GM23338 (cell line): ENCODE measurements at regions not wholly inside any gene's neighbourhood (a gene's known extent, or its start where the extent isn't known, plus 50 kb on each side); places are given as distances from the start of the nearest gene placed in this dataset.
A peak's percentile ranks its signal among the peaks of the same experiment; 100 is the strongest.

Experiments
- ATAC-seq: fragments of 200-7000 bp; cut with Tn5 transposase; 3 replicates; pipeline ENCODE4 v1.9.1; 2020
- DNase-seq: peaks from one replicate; pipeline ENCODE4 v3.0.0-alpha.2; 2015; ENCODE audit warnings: low spot score
- H2AFZ ChIP-seq: fragments of 200-600 bp; sonication (generic); 2 replicates; pipeline ENCODE4 v1.8.0; 2016; ENCODE audit warnings: antibody characterized with exemption, mild to moderate bottlenecking, moderate library complexity
- H3F3A ChIP-seq: fragments of 200-600 bp; sonication (generic); replicated peaks from 2 replicates; pipeline ENCODE4 v1.8.0; 2017; ENCODE audit warnings: antibody characterized with exemption, mixed run types, low read depth
- H3K27ac ChIP-seq: fragments of 200-600 bp; sonication (generic); 2 replicates; pipeline ENCODE4 v1.6.1; 2016; ENCODE audit warnings: low read depth
- H3K27me3 ChIP-seq: fragments of 200-600 bp; sonication (generic); 2 replicates; pipeline ENCODE4 v1.8.0; 2016; ENCODE audit warnings: mild to moderate bottlenecking, mixed run types, moderate library complexity; ENCODE audit not compliant: insufficient read depth
- H3K36me3 ChIP-seq: fragments of 200-600 bp; sonication (generic); 2 replicates; pipeline ENCODE4 v1.8.0; 2016; ENCODE audit warnings: mild to moderate bottlenecking; ENCODE audit not compliant: insufficient read depth
- H3K4me1 ChIP-seq: fragments of 200-600 bp; sonication (generic); 2 replicates; pipeline ENCODE4 v1.8.0; 2016; ENCODE audit warnings: mild to moderate bottlenecking, moderate library complexity; ENCODE audit not compliant: insufficient read depth
- H3K4me2 ChIP-seq: fragments of 200-600 bp; sonication (generic); 2 replicates; pipeline ENCODE4 v1.7.1; 2017; ENCODE audit warnings: mixed run types
- H3K4me3 ChIP-seq: fragments of 200-600 bp; sonication (generic); 2 replicates; pipeline ENCODE4 v1.6.1; 2016; ENCODE audit warnings: mixed run types
- H3K79me2 ChIP-seq: fragments of 200-600 bp; sonication (generic); replicated peaks from 2 replicates; pipeline ENCODE4 v1.8.0; 2017; ENCODE audit warnings: mild to moderate bottlenecking; ENCODE audit not compliant: insufficient read depth
- H3K9me2 ChIP-seq: fragments of 200-600 bp; sonication (generic); 2 replicates; pipeline ENCODE4 v1.8.0; 2017; ENCODE audit not compliant: insufficient read depth
- H4K20me1 ChIP-seq: fragments of 200-600 bp; sonication (generic); replicated peaks from 2 replicates; pipeline ENCODE4 v1.8.0; 2017; ENCODE audit warnings: mild to moderate bottlenecking; ENCODE audit not compliant: insufficient read depth
- H3K27ac Mint-ChIP-seq: 2 replicates; pipeline ENCODE4 v1.8.0; 2020; ENCODE audit warnings: inconsistent platforms, mild to moderate bottlenecking, moderate library complexity, mixed read lengths
- H3K27me3 Mint-ChIP-seq: 3 replicates; pipeline ENCODE4 v1.8.0; 2022; ENCODE audit warnings: low read depth, mild to moderate bottlenecking, moderate library complexity, mixed read lengths, inconsistent platforms; ENCODE audit not compliant: insufficient read depth, poor library complexity
- H3K36me3 Mint-ChIP-seq: 3 replicates; pipeline ENCODE4 v1.8.0; 2021; ENCODE audit warnings: low read depth, mild to moderate bottlenecking, inconsistent platforms, moderate library complexity, mixed read lengths
- H3K4me1 Mint-ChIP-seq: 3 replicates; pipeline ENCODE4 v1.8.0; 2020; ENCODE audit warnings: mild to moderate bottlenecking, inconsistent platforms, mixed read lengths
- H3K4me3 Mint-ChIP-seq: 3 replicates; pipeline ENCODE4 v1.8.0; 2021; ENCODE audit warnings: moderate library complexity, mild to moderate bottlenecking, inconsistent platforms, mixed read lengths
- H3K9me3 Mint-ChIP-seq: 3 replicates; pipeline ENCODE4 v1.8.0; 2020; ENCODE audit warnings: moderate library complexity, mild to moderate bottlenecking, inconsistent platforms, mixed read lengths
- CREB1 ChIP-seq: fragments of 250-450 bp; sonication (Bioruptor Pico); IDR thresholded peaks from 2 replicates; pipeline ENCODE4 v1.5.0; 2020; ENCODE audit warnings: low read depth, mild to moderate bottlenecking, moderate library complexity
- CTCF ChIP-seq, 2 experiments: fragments of 200-600 bp in 1 of 2; sonication (generic) in 1 of 2; conservative IDR thresholded peaks; 2 replicates each; pipeline versions ENCODE4 v1.5.1 to v1.6.1; 2016 to 2017; ENCODE audit warnings: antibody characterized with exemption in 2 of 2, low read depth in 2 of 2, mild to moderate bottlenecking in 2 of 2, moderate library complexity in 1 of 2
- ETS1 ChIP-seq: IDR thresholded peaks from 2 replicates; pipeline ENCODE4 v1.6.1; 2016; ENCODE audit warnings: antibody characterized with exemption
- EZH2 ChIP-seq: fragments of 200-600 bp; sonication (generic); IDR thresholded peaks from one replicate; pipeline ENCODE4 v1.8.0; 2017; ENCODE audit warnings: antibody characterized with exemption, mild to moderate bottlenecking, low read depth; ENCODE audit not compliant: unreplicated experiment
- EZH2phosphoT487 ChIP-seq: fragments of 200-600 bp; sonication (generic); IDR thresholded peaks from one replicate; pipeline ENCODE4 v1.8.1; 2018; ENCODE audit warnings: antibody characterized with exemption; ENCODE audit not compliant: unreplicated experiment
- JUNB ChIP-seq: IDR thresholded peaks from one replicate; pipeline ENCODE4 v1.6.1; 2016; ENCODE audit warnings: antibody characterized with exemption; ENCODE audit not compliant: unreplicated experiment
- NANOG ChIP-seq: IDR thresholded peaks from 2 replicates; pipeline ENCODE4 v1.6.1; 2016; ENCODE audit warnings: antibody characterized with exemption, borderline replicate concordance
- POLR2AphosphoS5 ChIP-seq: IDR thresholded peaks from 2 replicates; pipeline ENCODE4 v1.6.1; 2016; ENCODE audit warnings: antibody characterized with exemption, low read depth
- REST ChIP-seq: IDR thresholded peaks from one replicate; pipeline ENCODE4 v1.6.1; 2018; ENCODE audit warnings: antibody characterized with exemption; ENCODE audit not compliant: unreplicated experiment
- STAT1 ChIP-seq: IDR thresholded peaks from one replicate; pipeline ENCODE4 v1.6.1; 2016; ENCODE audit warnings: antibody characterized with exemption; ENCODE audit not compliant: unreplicated experiment
- ZNF114 ChIP-seq: fragments of 250-450 bp; sonication (Bioruptor Pico); IDR thresholded peaks from 2 replicates; pipeline ENCODE4 v1.5.0; 2020; ENCODE audit warnings: mild to moderate bottlenecking, moderate library complexity
- ZNF331 ChIP-seq: fragments of 250-450 bp; sonication (Bioruptor Pico); IDR thresholded peaks from 2 replicates; pipeline ENCODE4 v1.5.0; 2020; ENCODE audit warnings: low read depth, mild to moderate bottlenecking, moderate library complexity
- ZNF462 ChIP-seq: fragments of 250-450 bp; sonication (Bioruptor Pico); IDR thresholded peaks from 2 replicates; pipeline ENCODE4 v1.5.0; 2020; ENCODE audit warnings: mild to moderate bottlenecking, moderate library complexity

GRCh38 chr5:104045987-104046386, 483.4 kb upstream of the NUDT12 start:
- Mint-ChIP-seq H3K36me3 (no peaks in the 10 kb centered on the region), H3K27me3 (no peaks in the 10 kb centered on the region), H3K9me3 (peaks cover 4% of the 10 kb centered on the region; the same call in 1 of the 3 replicates), H3K4me3 (no peak overlapping the region), H3K27ac (no peak overlapping the region), H3K4me1 (peaks cover 3% of the 10 kb centered on the region)
- no peaks in the 10 kb centered on the region for H4K20me1 ChIP-seq
- no peak overlapping the region for H3K4me3 ChIP-seq
- ATAC-seq (no peak), DNase-seq (no peak)
- TF ChIP-seq ZNF331 (no peak), JUNB (no peak), ETS1 (no peak), STAT1 (no peak), ZNF114 (CRISPR knock-in tag) (no peak), POLR2AphosphoS5 (no peak), ZNF462 (no peak), NANOG (no peak), CTCF (conservative IDR thresholded peaks at IDR 0.05; ENCODE audit: low read depth in 2 of 2) (no peak), EZH2phosphoT487 (no peak), REST (no peak), CREB1 (no peak), EZH2 (no peak)
- no peaks in the 10 kb centered on the region for H3K36me3 ChIP-seq
- no peak overlapping the region for H3K4me2 ChIP-seq
- H2AFZ ChIP-seq: peak overlapping the region; percentile 83
- H3K79me2 ChIP-seq: no peaks in the 10 kb centered on the region
- H3K27ac ChIP-seq: no peak overlapping the region
- H3K27me3 ChIP-seq: no peaks in the 10 kb centered on the region
- no peaks in the 10 kb centered on the region for H3F3A ChIP-seq
- no peaks in the 10 kb centered on the region; the same call in 1 of the 2 replicates for H3K4me1 ChIP-seq
- peaks cover 7% of the 10 kb centered on the region for H3K9me2 ChIP-seq
